ENCODE measurements at regions not wholly inside any gene's neighbourhood (a gene's known extent, or its start where the extent isn't known, plus 50 kb on each side); places are given as distances from the start of the nearest gene placed in this dataset.

DNA sequence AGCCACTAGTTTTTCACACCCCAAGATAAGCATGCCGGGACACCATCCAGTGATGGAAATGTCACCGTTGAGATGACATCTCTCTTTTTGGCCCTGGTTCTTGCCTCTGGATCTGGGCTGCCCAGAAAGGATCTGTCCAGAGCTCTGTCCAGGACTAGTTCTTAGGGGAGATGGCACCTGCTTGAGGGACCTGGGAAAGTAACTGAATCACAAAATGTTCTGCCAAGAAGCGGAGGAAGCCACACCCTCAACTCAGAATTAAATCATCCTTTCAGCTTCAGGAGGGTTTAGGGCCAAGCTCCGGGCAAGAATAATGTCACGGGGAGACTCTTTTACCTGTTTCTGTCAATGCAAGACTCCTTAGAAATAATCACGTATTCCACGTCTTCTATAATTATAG, 248.6 kb downstream of the MAF start:
- 1% methylated on average over 7 of the region's 7 CpGs for WGBS (ENCODE audit: insufficient coverage, low coverage, missing lambda C conversion rate)
- Histone ChIP-seq H3K4me1 (replicated peaks in 1 of 2; ENCODE audit: control insufficient read depth in 2 of 2, insufficient read depth in 2 of 2, low read length in 2 of 2) (no peaks in the 10 kb centered on the region), H3K4me2 (ENCODE audit: insufficient read depth, low read length) (no peak overlapping the region), H3K27ac (ENCODE audit: extremely low read depth, low read depth, low read length) (no peak overlapping the region), H3K9me3 (replicated peaks; ENCODE audit: control insufficient read depth, insufficient read depth, low read depth, low read length) (no peaks in the 10 kb centered on the region), H3K36me3 (ENCODE audit: control insufficient read depth, insufficient read depth, low read length) (no peaks in the 10 kb centered on the region), H3K4me3 (no peak overlapping the region), H3K9me1 (ENCODE audit: control insufficient read depth, insufficient read depth, low read length) (no peaks in the 10 kb centered on the region), H3K27me3 (ENCODE audit: control insufficient read depth in 2 of 2, insufficient read depth in 2 of 2, low read length in 2 of 2) (peaks cover 39 to 63% of the 10 kb centered on the region in 2 experiments), H3K79me2 (ENCODE audit: control insufficient read depth, insufficient read depth, low read length) (no peaks in the 10 kb centered on the region), H3K9ac (ENCODE audit: insufficient read depth in 1 of 2, low read depth in 2 of 2, low read length in 2 of 2) (no peak overlapping the region), H2AFZ (ENCODE audit: low read depth, low read length) (no peak overlapping the region), H4K20me1 (replicated peaks; ENCODE audit: control insufficient read depth, insufficient read depth, low read length) (peaks cover 6% of the 10 kb centered on the region; the same call in 1 of the 2 replicates)
- POLR2A ChIA-PET, result interaction anchor here (0.8 kb wide), 1 partner anchor 1180 kb away, joined by 3 read pairs; no protein-coding TSS in a partner anchor
- in situ Hi-C loops (cut with MboI), result no loop called here
- intact Hi-C loops (cut with micrococcal nuclease), result no loop called here
- FAIRE-seq (no peak), DNase-seq (ENCODE audit: extremely low read depth in 1 of 4, low spot score in 3 of 4) (no peak), ATAC-seq (no peak)
- TF ChIP-seq, protein P1, sequence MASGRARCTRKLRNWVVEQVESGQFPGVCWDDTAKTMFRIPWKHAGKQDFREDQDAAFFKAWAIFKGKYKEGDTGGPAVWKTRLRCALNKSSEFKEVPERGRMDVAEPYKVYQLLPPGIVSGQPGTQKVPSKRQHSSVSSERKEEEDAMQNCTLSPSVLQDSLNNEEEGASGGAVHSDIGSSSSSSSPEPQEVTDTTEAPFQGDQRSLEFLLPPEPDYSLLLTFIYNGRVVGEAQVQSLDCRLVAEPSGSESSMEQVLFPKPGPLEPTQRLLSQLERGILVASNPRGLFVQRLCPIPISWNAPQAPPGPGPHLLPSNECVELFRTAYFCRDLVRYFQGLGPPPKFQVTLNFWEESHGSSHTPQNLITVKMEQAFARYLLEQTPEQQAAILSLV (tag; IDR thresholded peaks at IDR 0.05), result no peak
- no peak for TF ChIP-seq CBFA2T3 (IDR thresholded peaks at IDR 0.05)
- BruUV-seq (replicated peaks), result no TSS peak
- CTCF ChIA-PET (ENCODE audit: low intra/inter-chr PET ratio), result interaction anchor here (0.7 kb wide), 1 partner anchor 156 kb away, joined by 4 read pairs; no protein-coding TSS in a partner anchor

DNA sequence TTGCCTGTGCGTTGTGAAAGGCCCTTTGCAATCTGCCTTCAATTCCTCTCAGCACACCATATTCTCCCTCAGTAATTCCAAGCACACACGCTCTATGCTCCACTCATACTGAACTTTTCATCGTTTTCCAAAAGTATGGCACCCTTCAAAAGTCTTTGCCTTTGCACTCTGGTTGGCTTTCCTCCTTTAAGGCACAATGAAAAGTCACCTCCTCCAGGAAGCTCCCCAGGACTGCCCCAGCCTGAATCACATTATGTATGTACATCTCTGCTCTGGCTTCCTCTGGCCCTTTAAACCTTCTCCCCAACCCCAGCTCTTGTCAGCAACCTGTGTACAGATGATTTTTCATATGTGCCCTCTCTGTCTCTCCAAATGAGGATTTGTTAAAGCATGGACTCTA, 250.7 kb downstream of the MAF start:
- Histone ChIP-seq H3K9me1 (ENCODE audit: control insufficient read depth, insufficient read depth, low read length) (no peaks in the 10 kb centered on the region), H4K20me1 (replicated peaks; ENCODE audit: control insufficient read depth, insufficient read depth, low read length) (peaks cover 6% of the 10 kb centered on the region; the same call in 1 of the 2 replicates), H3K4me3 (no peak overlapping the region), H3K27me3 (ENCODE audit: control insufficient read depth in 2 of 2, insufficient read depth in 2 of 2, low read length in 2 of 2) (peaks cover 43 to 53% of the 10 kb centered on the region in 2 experiments), H3K27ac (ENCODE audit: extremely low read depth, low read depth, low read length) (no peak overlapping the region), H2AFZ (ENCODE audit: low read depth, low read length) (no peak overlapping the region), H3K79me2 (ENCODE audit: control insufficient read depth, insufficient read depth, low read length) (no peaks in the 10 kb centered on the region), H3K9me3 (replicated peaks; ENCODE audit: control insufficient read depth, insufficient read depth, low read depth, low read length) (no peaks in the 10 kb centered on the region), H3K4me2 (ENCODE audit: insufficient read depth, low read length) (no peak overlapping the region), H3K36me3 (ENCODE audit: control insufficient read depth, insufficient read depth, low read length) (no peaks in the 10 kb centered on the region), H3K4me1 (replicated peaks in 1 of 2; ENCODE audit: control insufficient read depth in 2 of 2, insufficient read depth in 2 of 2, low read length in 2 of 2) (no peaks in the 10 kb centered on the region), H3K9ac (ENCODE audit: insufficient read depth in 1 of 2, low read depth in 2 of 2, low read length in 2 of 2) (no peak overlapping the region)
- ATAC-seq (no peak), FAIRE-seq (no peak), DNase-seq (ENCODE audit: extremely low read depth in 1 of 4, low spot score in 3 of 4) (no peak)
- TF ChIP-seq RBM25 (IDR thresholded peaks at IDR 0.05; ENCODE audit: low read depth, low read length, severe bottlenecking), result peak; percentile 84
- peak; percentile 97 for TF ChIP-seq ZFP36 (IDR thresholded peaks at IDR 0.05; ENCODE audit: low read depth, low read length, partially characterized antibody)
- no peak for TF ChIP-seq FOXA3 (CRISPR knock-in tag; conservative IDR thresholded peaks at IDR 0.05 in 1 of 2, IDR thresholded peaks at IDR 0.05 in 1 of 2)
- CTCF ChIA-PET (ENCODE audit: low intra/inter-chr PET ratio), result no interaction called here
- POLR2A ChIA-PET, result no interaction called here
- in situ Hi-C loops (cut with MboI) (no loop called here), intact Hi-C loops (cut with micrococcal nuclease) (no loop called here)
- WGBS (ENCODE audit: insufficient coverage, low coverage, missing lambda C conversion rate), result 0% methylated on average over 3 of the region's 3 CpGs
- BruUV-seq (replicated peaks), result no TSS peak
